HG03025 (cell line): ENCODE measurements at regions not wholly inside any gene's neighbourhood (a gene's known extent, or its start where the extent isn't known, plus 50 kb on each side); places are given as distances from the start of the nearest gene placed in this dataset.
A peak's percentile ranks its signal among the peaks of the same experiment; 100 is the strongest.
"Not testable (repeated sequence)": the region's sequence is repeated elsewhere in the genome, so short reads cannot be mapped to it uniquely, and the experiment has no call there.

ENCODE experiments used
- ATAC-seq: cut with Tn5 transposase; IDR thresholded peaks from one replicate; pipeline ENCODE4 v1.9.1; 2021; ENCODE audit warnings: mild to moderate bottlenecking, moderate library complexity; ENCODE audit not compliant: unreplicated experiment, low FRiP score

- ATAC-seq: no peak
These were observed 136.4 kb upstream of the TAS2R1 start for GRCh38 chr5:9766581-9766980.

GRCh38 chr5:9765419-9766140 is 135.4 kb upstream of the TAS2R1 start:
- ATAC-seq: no peak

GRCh38 chr5:9761706-9762105 is 131.6 kb upstream of the TAS2R1 start:
- no peak for ATAC-seq

GRCh38 chr5:9752670-9753069 is 122.5 kb upstream of the TAS2R1 start:
- not testable (repeated sequence) for ATAC-seq

GRCh38 chr5:9743507-9743906 is 113.4 kb upstream of the TAS2R1 start:
- no peak for ATAC-seq

- no peak for ATAC-seq
These were observed 112.7 kb upstream of the TAS2R1 start for GRCh38 chr5:9742848-9743247.

GRCh38 chr5:9739135-9739534 is 109.0 kb upstream of the TAS2R1 start:
- ATAC-seq: no peak

GRCh38 chr5:9737265-9737664 is 107.1 kb upstream of the TAS2R1 start:
- no peak for ATAC-seq

GRCh38 chr5:9733486-9733885 is 103.3 kb upstream of the TAS2R1 start:
- ATAC-seq: no peak

GRCh38 chr5:9731159-9731558 is 101.0 kb upstream of the TAS2R1 start:
- no peak for ATAC-seq

GRCh38 chr5:9728261-9728660 is 98.1 kb upstream of the TAS2R1 start:
- ATAC-seq: no peak

GRCh38 chr5:9726931-9727330 is 96.8 kb upstream of the TAS2R1 start:
- no peak for ATAC-seq

GRCh38 chr5:9725265-9725664 is 95.1 kb upstream of the TAS2R1 start:
- ATAC-seq: not testable (repeated sequence)

GRCh38 chr5:9724707-9725106 is 94.6 kb upstream of the TAS2R1 start:
- ATAC-seq: no peak

GRCh38 chr5:9722601-9723180 is 92.5 kb upstream of the TAS2R1 start:
- ATAC-seq: no peak

- no peak for ATAC-seq
These were observed 91.0 kb upstream of the TAS2R1 start for GRCh38 chr5:9721161-9721560.

GRCh38 chr5:9720361-9720760 is 90.2 kb upstream of the TAS2R1 start:
- ATAC-seq: no peak

- peak; percentile 90 for ATAC-seq
These were observed 86.7 kb upstream of the TAS2R1 start for GRCh38 chr5:9716838-9717281.

GRCh38 chr5:9715891-9716335 is 85.8 kb upstream of the TAS2R1 start:
- ATAC-seq: no peak

- no peak for ATAC-seq
These were observed 83.9 kb upstream of the TAS2R1 start for GRCh38 chr5:9713959-9714586.

- no peak for ATAC-seq
These were observed 83.2 kb upstream of the TAS2R1 start for GRCh38 chr5:9713356-9713755.

GRCh38 chr5:9712911-9713310 is 82.8 kb upstream of the TAS2R1 start:
- no peak for ATAC-seq
